ENCODE measurements at regions not wholly inside any gene's neighbourhood (a gene's known extent, or its start where the extent isn't known, plus 50 kb on each side); places are given as distances from the start of the nearest gene placed in this dataset.

DNA sequence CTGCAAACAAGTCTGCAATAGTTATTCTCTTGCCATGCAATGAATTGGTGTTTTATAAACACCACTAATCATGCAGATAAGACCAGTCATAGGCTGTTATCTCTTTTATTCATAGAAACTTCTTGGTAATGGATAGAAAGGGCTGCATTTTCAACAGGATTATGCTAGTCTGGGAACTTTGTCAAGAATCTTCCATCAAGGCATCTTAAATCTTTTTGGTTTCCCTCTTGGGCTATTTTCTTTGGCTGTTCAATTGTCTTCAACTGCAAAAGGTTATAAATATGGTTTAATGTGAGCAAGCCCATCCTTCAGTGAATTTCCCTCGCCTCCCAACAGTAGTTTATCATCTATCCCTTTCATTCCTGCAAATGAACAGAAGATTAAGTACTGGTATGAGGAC lies 59.0 kb upstream of the MINAR1 start:
- no peak for DNase-seq

DNA sequence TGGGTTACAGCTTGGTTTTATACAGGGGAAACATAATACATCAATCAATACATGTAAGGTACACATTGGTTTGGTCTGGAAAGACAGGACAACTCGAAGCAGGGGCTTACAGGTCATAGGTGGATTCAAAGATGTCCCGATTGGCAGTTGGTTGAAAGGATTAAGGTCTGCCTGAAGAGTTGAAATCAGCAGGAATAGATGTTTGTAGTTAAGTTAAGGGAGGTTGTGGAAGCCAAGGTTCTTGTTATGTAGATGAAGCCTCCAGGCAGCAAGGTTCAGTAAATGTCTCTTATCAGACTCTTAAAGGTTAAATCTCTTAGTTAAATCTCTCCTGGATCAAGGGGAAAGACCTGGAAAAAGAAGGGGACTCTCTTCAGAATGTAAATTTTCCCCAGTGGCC lies 58.4 kb upstream of the MINAR1 start:
- DNase-seq: no peak

DNA sequence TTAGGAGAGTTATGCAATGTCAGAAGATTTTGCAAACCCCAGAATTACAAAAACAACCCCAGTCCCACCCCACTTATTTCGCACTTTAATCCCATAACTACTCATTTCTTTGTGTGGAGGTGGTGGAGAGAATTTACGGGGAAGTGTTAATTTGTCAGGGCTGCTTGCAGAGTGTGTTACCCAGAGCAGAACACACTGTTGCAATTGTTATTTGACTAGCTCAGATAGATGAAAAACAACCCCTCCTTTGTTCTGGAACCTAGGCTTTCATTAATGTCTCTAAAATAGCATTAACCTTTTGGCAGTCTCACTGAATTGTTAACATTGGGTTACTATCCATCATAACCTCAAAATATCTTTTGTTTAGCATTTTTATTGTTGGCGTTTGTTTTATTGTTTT lies 55.8 kb upstream of the MINAR1 start:
- DNase-seq: no peak

DNA sequence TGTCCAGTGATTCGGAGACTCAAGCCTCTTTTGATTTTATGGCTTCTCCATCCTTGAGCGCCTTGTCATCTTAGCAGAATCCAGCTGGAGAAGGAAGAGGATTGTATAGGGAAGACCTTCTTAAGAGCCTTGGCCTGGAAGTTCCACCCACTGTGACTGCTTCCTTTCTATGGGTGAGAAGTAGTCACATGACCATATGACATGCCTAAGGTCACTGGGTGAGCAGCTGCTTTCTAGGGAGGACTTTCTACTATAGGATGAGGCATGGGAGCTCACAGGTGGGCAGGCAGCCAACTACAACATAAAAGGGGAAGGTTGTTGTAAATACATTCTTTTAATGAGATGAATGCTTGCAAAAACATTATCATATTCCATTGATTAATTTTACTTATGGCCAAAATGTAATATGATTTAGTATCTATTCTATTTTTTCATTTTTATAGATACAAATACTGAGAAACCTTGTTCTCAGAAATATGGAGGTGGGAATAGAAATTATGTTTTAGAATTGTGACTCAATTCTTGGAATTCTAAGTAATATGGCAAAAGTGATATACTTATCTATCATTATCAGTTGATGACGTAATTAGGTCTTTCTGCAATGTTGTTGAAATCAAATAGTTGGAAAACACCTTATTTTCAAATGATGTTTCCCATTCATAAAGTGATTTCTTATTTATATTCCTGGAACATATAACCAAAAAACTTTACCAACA lies 53.6 kb upstream of the MINAR1 start:
- DNase-seq: peak; percentile 30 to 60 (median 52)

DNA sequence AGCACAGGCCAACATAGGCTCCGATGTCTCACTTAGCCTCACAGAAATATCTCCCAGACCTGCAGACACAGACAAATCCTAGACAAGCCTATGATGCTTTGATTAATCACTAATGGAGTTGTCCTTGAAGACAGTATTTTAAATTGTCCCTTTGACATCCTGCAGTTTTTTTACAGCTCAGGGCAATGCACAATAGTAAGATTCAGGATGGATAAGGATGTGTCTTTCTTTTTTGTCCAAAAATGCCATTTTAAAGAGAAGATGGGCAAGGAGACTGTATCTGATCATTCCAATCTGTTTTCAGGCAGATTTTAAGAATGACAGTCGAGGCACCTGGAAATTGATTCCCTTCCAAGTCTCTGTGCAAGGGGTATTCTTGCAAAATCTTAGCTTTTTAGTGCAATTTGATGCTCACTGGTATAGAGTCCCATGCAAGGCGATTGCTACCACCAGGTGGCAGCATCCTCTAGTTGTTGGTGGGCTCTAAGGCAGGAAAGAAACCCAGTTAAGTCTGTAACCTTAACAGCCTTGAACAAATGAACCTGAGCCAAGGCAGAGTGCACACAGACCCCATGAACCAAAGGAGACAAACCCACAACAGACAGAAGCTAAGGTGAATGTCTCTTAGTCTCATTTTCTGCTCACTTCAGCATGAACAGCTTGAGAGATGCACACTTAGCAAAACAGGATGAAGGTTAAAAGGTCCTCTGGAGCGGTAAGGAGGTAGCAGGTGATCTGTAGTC lies 51.2 kb upstream of the MINAR1 start:
- peak; percentile 74 to 87 (median 82) for DNase-seq

DNA sequence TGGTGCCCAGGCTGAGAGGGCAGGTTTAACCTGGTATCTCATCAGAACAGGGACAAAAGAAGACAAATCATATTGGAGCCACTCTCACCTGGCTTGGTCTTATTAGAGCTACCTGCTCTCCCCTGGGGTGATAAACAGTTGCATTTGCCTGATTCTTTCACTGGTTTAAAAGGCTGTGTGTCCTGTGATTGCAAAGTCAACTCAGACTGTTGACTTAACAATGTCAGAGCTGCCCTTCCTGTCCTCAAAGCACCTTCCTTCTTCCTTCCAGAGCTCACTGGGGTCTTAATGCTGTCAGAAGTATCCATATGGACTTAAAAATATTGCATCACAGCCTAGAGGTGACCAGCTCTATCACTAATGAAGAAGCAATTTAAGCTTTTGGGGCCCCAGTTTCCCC lies 50.5 kb upstream of the MINAR1 start:
- DNase-seq: no peak

All from suppressor macrophage (primary cell).